H1 (cell line): ENCODE measurements at regions not wholly inside any gene's neighbourhood (a gene's known extent, or its start where the extent isn't known, plus 50 kb on each side); places are given as distances from the start of the nearest gene placed in this dataset.
A peak's percentile ranks its signal among the peaks of the same experiment; 100 is the strongest.

ENCODE experiments used
- CTCF ChIA-PET: fragments of 300-600 bp; sonication (Branson Sonifier 250); formaldehyde crosslinking; loops from one replicate; lab custom pipeline; 2021; ENCODE audit not compliant: partially characterized antibody; lab: Charles Lee
- POLR2A ChIA-PET: fragments of 300-600 bp; sonication (Branson Sonifier 250); formaldehyde crosslinking; loops from one replicate; lab custom pipeline; 2021; ENCODE audit warnings: inconsistent platforms; ENCODE audit not compliant: partially characterized antibody; lab: Charles Lee
- DNase-seq, 2 experiments: peaks; one replicate each; pipeline versions ENCODE4 v3.0.0 to v3.0.0-alpha.2; 2010 to 2022; ENCODE audit warnings: low spot score in 2 of 2, low read depth in 1 of 2, mixed read lengths in 1 of 2
- FAIRE-seq: peaks from 2 replicates; lab custom pipeline; 2011; peaks lifted over from hg19 to GRCh38; lab: Jason Lieb, UNC
- H2AFZ ChIP-seq: 2 replicates; pipeline ENCODE4 v1.8.1; 2012; ENCODE audit warnings: low read length, inconsistent platforms
- H2AK5ac ChIP-seq: 2 replicates; pipeline ENCODE4 v1.6.1; 2013; ENCODE audit warnings: low read depth, low read length
- H2BK120ac ChIP-seq: replicated peaks from 2 replicates; pipeline ENCODE3; 2013; ENCODE audit warnings: low read depth, low read length, inconsistent platforms
- H2BK12ac ChIP-seq: 2 replicates; pipeline ENCODE4 v1.6.1; 2013; ENCODE audit warnings: low read depth, low read length
- H2BK15ac ChIP-seq: 2 replicates; pipeline ENCODE4 v1.6.1; 2013; ENCODE audit warnings: low read length
- H2BK20ac ChIP-seq: 2 replicates; pipeline ENCODE4 v1.6.1; 2013; ENCODE audit warnings: low read length
- H2BK5ac ChIP-seq: 2 replicates; pipeline ENCODE4 v1.6.1; 2013; ENCODE audit warnings: low read depth, low read length
- H3K14ac ChIP-seq: 2 replicates; pipeline ENCODE4 v1.6.1; 2013; ENCODE audit warnings: inconsistent platforms; ENCODE audit not compliant: insufficient read length
- H3K18ac ChIP-seq: 2 replicates; pipeline ENCODE4 v1.6.1; 2013; ENCODE audit warnings: low read length; ENCODE audit errors: extremely low read depth
- H3K23ac ChIP-seq: 2 replicates; pipeline ENCODE4 v1.6.1; 2013; ENCODE audit warnings: inconsistent platforms; ENCODE audit not compliant: insufficient read length
- H3K23me2 ChIP-seq: 2 replicates; pipeline ENCODE4 v1.6.1; 2013; ENCODE audit warnings: low read depth, low read length
- H3K27ac ChIP-seq: 2 replicates; pipeline ENCODE4 v1.6.1; 2011; ENCODE audit warnings: low read depth, low read length, inconsistent platforms
- H3K27me3 ChIP-seq, 4 experiments: replicated peaks in 1 of 4; 1 replicate in 1 of 4; 2 replicates in 3 of 4; pipeline versions ENCODE4 v1.6.1 to v1.8.1; 2011 to 2013; ENCODE audit warnings: low read length in 3 of 4, mild to moderate bottlenecking in 3 of 4, inconsistent platforms in 2 of 4, mixed read lengths in 2 of 4, moderate library complexity in 1 of 4; ENCODE audit not compliant: control insufficient read depth in 3 of 4, insufficient read depth in 3 of 4; ENCODE audit errors: extremely low read depth in 1 of 4
- H3K36me3 ChIP-seq, 4 experiments: 2 replicates each; pipeline versions ENCODE4 v1.6.1 to v1.8.1; 2011 to 2013; ENCODE audit warnings: mild to moderate bottlenecking in 4 of 4, low read length in 3 of 4, moderate library complexity in 2 of 4, control low read depth in 1 of 4, inconsistent platforms in 1 of 4; ENCODE audit not compliant: insufficient read depth in 4 of 4, control insufficient read depth in 2 of 4
- H3K4ac ChIP-seq: replicated peaks from 2 replicates; pipeline ENCODE3; 2013; ENCODE audit warnings: low read length, low read depth, mixed read lengths, inconsistent platforms; ENCODE audit not compliant: insufficient read length
- H3K4me1 ChIP-seq, 4 experiments: replicated peaks in 1 of 4; 1 replicate in 1 of 4; 2 replicates in 3 of 4; pipeline versions ENCODE4 v1.6.1 to v1.8.1; 2011 to 2013; ENCODE audit warnings: low read length in 3 of 4, inconsistent platforms in 2 of 4, mixed read lengths in 1 of 4; ENCODE audit not compliant: insufficient read depth in 4 of 4, control insufficient read depth in 3 of 4
- H3K4me2 ChIP-seq, 2 experiments: 2 replicates each; pipeline versions ENCODE4 v1.6.1 to v1.8.1; 2011 to 2013; ENCODE audit warnings: low read depth in 2 of 2, low read length in 2 of 2, control low read depth in 1 of 2, inconsistent platforms in 1 of 2, mild to moderate bottlenecking in 1 of 2; ENCODE audit not compliant: insufficient read depth in 1 of 2
- H3K4me3 ChIP-seq, 4 experiments: fragments of 200-600, 300-600 bp in 1 of 4; sonication (generic), shearing (Covaris generic), sonication (Bioruptor Twin) in 1 of 4; 2 replicates each; pipeline versions ENCODE4 v1.5.1 to v1.8.1; 2011 to 2016; ENCODE audit warnings: low read length in 4 of 4, low read depth in 3 of 4, control low read depth in 2 of 4, inconsistent platforms in 2 of 4, mild to moderate bottlenecking in 2 of 4, mixed read lengths in 1 of 4, moderate library complexity in 1 of 4; ENCODE audit not compliant: insufficient read depth in 2 of 4; ENCODE audit errors: extremely low read depth in 1 of 4
- H3K56ac ChIP-seq: replicated peaks from 2 replicates; pipeline ENCODE3; 2013; ENCODE audit warnings: low read depth, mild to moderate bottlenecking, mixed read lengths, low read length, inconsistent platforms; ENCODE audit not compliant: insufficient read length
- H3K79me1 ChIP-seq: 2 replicates; pipeline ENCODE4 v1.6.1; 2013; ENCODE audit warnings: low read depth, low read length, control low read depth
- H3K79me2 ChIP-seq, 2 experiments: 2 replicates each; pipeline versions ENCODE4 v1.6.1 to v1.8.1; 2012 to 2013; ENCODE audit warnings: low read length in 2 of 2, mild to moderate bottlenecking in 2 of 2, inconsistent platforms in 1 of 2; ENCODE audit not compliant: insufficient read depth in 2 of 2, control insufficient read depth in 1 of 2
- H3K9ac ChIP-seq, 4 experiments: replicated peaks in 1 of 4; 1 replicate in 1 of 4; 2 replicates in 3 of 4; pipeline versions ENCODE4 v1.6.1 to v1.8.1; 2011 to 2013; ENCODE audit warnings: low read depth in 3 of 4, low read length in 3 of 4, control low read depth in 2 of 4, mild to moderate bottlenecking in 2 of 4, moderate library complexity in 2 of 4, inconsistent platforms in 1 of 4; ENCODE audit errors: extremely low read depth in 1 of 4
- H3K9me3 ChIP-seq, 2 experiments: 2 replicates each; pipeline versions ENCODE4 v1.6.1 to v1.8.1; 2012 to 2013; ENCODE audit warnings: mild to moderate bottlenecking in 2 of 2, moderate library complexity in 2 of 2, control low read depth in 1 of 2, inconsistent platforms in 1 of 2, low read depth in 1 of 2, low read length in 1 of 2, mixed read lengths in 1 of 2; ENCODE audit not compliant: insufficient read depth in 2 of 2
- H4K20me1 ChIP-seq, 2 experiments: replicated peaks in 1 of 2; 2 replicates each; pipeline versions ENCODE3 to v1.8.1; 2011 to 2013; ENCODE audit warnings: inconsistent platforms in 2 of 2, low read length in 2 of 2, mild to moderate bottlenecking in 1 of 2; ENCODE audit not compliant: insufficient read depth in 2 of 2, control insufficient read depth in 1 of 2
- H4K5ac ChIP-seq: 2 replicates; pipeline ENCODE4 v1.6.1; 2013; ENCODE audit warnings: low read length, low read depth, mixed read lengths, inconsistent platforms; ENCODE audit not compliant: insufficient read length
- H4K8ac ChIP-seq: 2 replicates; pipeline ENCODE4 v1.8.0; 2013; ENCODE audit warnings: mild to moderate bottlenecking, moderate library complexity, low read length, inconsistent platforms; ENCODE audit not compliant: insufficient read depth; ENCODE audit errors: extremely low read depth
- H4K91ac ChIP-seq: replicated peaks from 2 replicates; pipeline ENCODE3; 2013; ENCODE audit warnings: low read length, mixed read lengths, inconsistent platforms; ENCODE audit not compliant: insufficient read length
- CHD2 ChIP-seq: IDR thresholded peaks from 2 replicates; pipeline ENCODE4 v1.6.1; 2012; ENCODE audit warnings: low read length, improper control_type of control experiment
- TAF1 ChIP-seq: IDR thresholded peaks from 2 replicates; pipeline ENCODE4 v1.6.1; 2011; ENCODE audit warnings: mild to moderate bottlenecking, low read depth, low read length
- YY1 ChIP-seq: IDR thresholded peaks from 2 replicates; pipeline ENCODE4 v1.6.1; 2011; ENCODE audit warnings: low read depth, mild to moderate bottlenecking, low read length
- WGBS, 2 experiments: shearing (Covaris generic) in 1 of 2; methylation state at CpG; one replicate each; pipeline versions ENCODE4 v1.1.6 to v1.1.7; 2013 to 2015; ENCODE audit warnings: low lambda C conversion rate in 2 of 2, mixed read lengths in 2 of 2, inconsistent platforms in 1 of 2, low coverage in 1 of 2, missing lambda C conversion rate in 1 of 2; ENCODE audit not compliant: insufficient replicate concordance in 2 of 2, insufficient coverage in 1 of 2, insufficient read length in 1 of 2; ENCODE audit errors: extremely low coverage in 1 of 2, missing lambda C conversion rate in 1 of 2; 5-methylcytosine and 5-hydroxymethylcytosine counted together

DNA sequence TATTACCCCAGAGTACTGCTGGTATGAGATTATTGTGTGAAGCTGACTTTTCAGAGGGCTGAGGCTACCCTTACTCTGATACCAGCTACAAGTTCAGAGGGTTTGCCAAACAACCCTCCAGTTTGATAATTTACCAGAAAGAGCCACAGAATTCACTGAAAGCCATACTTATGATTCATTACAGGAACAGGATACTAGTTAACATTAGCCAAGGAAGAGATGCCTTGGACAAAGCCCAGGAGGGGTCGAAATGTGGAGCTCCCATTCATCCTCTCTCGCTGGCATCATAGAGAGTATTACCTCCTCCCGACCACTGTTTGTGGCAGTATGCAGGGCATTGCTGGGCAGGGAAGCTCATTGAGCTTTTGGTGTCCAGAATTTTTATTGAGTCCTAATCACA is 364.3 kb downstream of the KCNRG start:
- DNase-seq (no peak), FAIRE-seq (no peak)
- Histone ChIP-seq H2BK5ac (no peak overlapping the region), H3K9ac (no peak overlapping the region), H4K20me1 (no peaks in the 10 kb centered on the region), H4K91ac (no peak overlapping the region), H4K5ac (no peak overlapping the region), H3K4me2 (no peak overlapping the region), H3K18ac (no peak overlapping the region), H3K23me2 (no peaks in the 10 kb centered on the region; the same call in 1 of the 2 replicates), H3K79me1 (no peaks in the 10 kb centered on the region), H3K14ac (no peak overlapping the region), H2BK20ac (no peak overlapping the region), H3K79me2 (no peaks in the 10 kb centered on the region), H3K56ac (no peak overlapping the region), H3K4me3 (no peak overlapping the region), H3K36me3 (no peaks in the 10 kb centered on the region; a peak in 1 of 8 replicates), H2BK120ac (no peak overlapping the region), H3K4ac (peak overlapping the region; percentile 0), H3K27me3 (no peaks in the 10 kb centered on the region), H3K4me1 (peaks cover 2 to 11% (median 5%) of the 10 kb centered on the region in 4 experiments; a peak in 6 of 7 replicates), H3K27ac (no peak overlapping the region), H2BK12ac (no peak overlapping the region), H3K23ac (no peak overlapping the region), H2AK5ac (no peak overlapping the region), H4K8ac (no peak overlapping the region), H2BK15ac (no peak overlapping the region), H3K9me3 (peaks cover 14 to 16% of the 10 kb centered on the region in 2 experiments), H2AFZ (no peak overlapping the region)
- POLR2A ChIA-PET: interaction anchor here (1.0 kb wide), 1 partner anchor 18 kb away, joined by 3 read pairs; no protein-coding TSS in a partner anchor
- CTCF ChIA-PET: no interaction called here
- 83% methylated on average over 3 of the region's 3 CpGs; no CpG with 5 or more reads in 1 of the 2 experiments for WGBS, 2 experiments
- TF ChIP-seq YY1 (no peak), TAF1 (no peak), CHD2 (no peak)
